Hepatocyte (in vitro differentiated cells): ENCODE measurements at regions not wholly inside any gene's neighbourhood (a gene's known extent, or its start where the extent isn't known, plus 50 kb on each side); places are given as distances from the start of the nearest gene placed in this dataset.

Experiments
- DNase-seq: peaks from one replicate; pipeline ENCODE4 v3.0.0-alpha.2; 2016; ENCODE audit warnings: low spot score
- H2AFZ ChIP-seq: fragments of 200-600 bp; sonication (generic); 2 replicates; pipeline ENCODE4 v1.6.0; 2016; ENCODE audit warnings: antibody characterized with exemption, mild to moderate bottlenecking
- H3K27ac ChIP-seq: fragments of 200-600 bp; sonication (generic); 2 replicates; pipeline ENCODE4 v1.5.1; 2016; ENCODE audit warnings: mild to moderate bottlenecking
- H3K27me3 ChIP-seq: fragments of 200-600 bp; sonication (generic); 2 replicates; pipeline ENCODE4 v1.6.1; 2016
- H3K36me3 ChIP-seq: fragments of 200-600 bp; sonication (generic); replicated peaks from 2 replicates; pipeline ENCODE4 v1.5.1; 2016; ENCODE audit warnings: low read depth; ENCODE audit not compliant: insufficient read depth
- H3K4me1 ChIP-seq: fragments of 200-600 bp; sonication (generic); 2 replicates; pipeline ENCODE4 v1.5.1; 2016; ENCODE audit warnings: mild to moderate bottlenecking, moderate library complexity; ENCODE audit not compliant: insufficient read depth
- H3K4me2 ChIP-seq: fragments of 200-600 bp; sonication (generic); 2 replicates; pipeline ENCODE4 v1.6.0; 2016
- H3K4me3 ChIP-seq: fragments of 200-600 bp; sonication (generic); 2 replicates; pipeline ENCODE4 v1.5.1; 2016; ENCODE audit warnings: mild to moderate bottlenecking
- H3K79me2 ChIP-seq: fragments of 200-600 bp; sonication (generic); 2 replicates; pipeline ENCODE4 v1.6.0; 2017; ENCODE audit warnings: mild to moderate bottlenecking
- H3K9me2 ChIP-seq: fragments of 200-600 bp; sonication (generic); replicated peaks from 2 replicates; pipeline ENCODE4 v1.6.0; 2017; ENCODE audit warnings: mild to moderate bottlenecking; ENCODE audit not compliant: insufficient read depth
- H3K9me3 ChIP-seq: fragments of 200-600 bp; sonication (generic); 2 replicates; pipeline ENCODE4 v1.5.1; 2016; ENCODE audit warnings: low read depth, mild to moderate bottlenecking
- H4K20me1 ChIP-seq: fragments of 200-600 bp; sonication (generic); 2 replicates; pipeline ENCODE4 v1.6.0; 2016; ENCODE audit warnings: mild to moderate bottlenecking; ENCODE audit not compliant: insufficient read depth, poor library complexity, severe bottlenecking
- CTCF ChIP-seq: fragments of 200-600 bp; sonication (generic); IDR thresholded peaks from 2 replicates; pipeline ENCODE4 v1.5.1; 2016; ENCODE audit warnings: antibody characterized with exemption, mild to moderate bottlenecking; ENCODE audit not compliant: poor library complexity
- EZH2 ChIP-seq: fragments of 200-600 bp; sonication (generic); IDR thresholded peaks from 2 replicates; pipeline ENCODE4 v1.6.1; 2016; ENCODE audit warnings: antibody characterized with exemption, mild to moderate bottlenecking, borderline replicate concordance
- EZH2phosphoT487 ChIP-seq: fragments of 200-600 bp; sonication (generic); IDR thresholded peaks from one replicate; pipeline ENCODE4 v1.6.1; 2018; ENCODE audit warnings: antibody characterized with exemption, mild to moderate bottlenecking, low read depth, moderate library complexity; ENCODE audit not compliant: unreplicated experiment, severe bottlenecking
- WGBS: methylation state at CpG from one replicate; pipeline ENCODE4 v1.1.6; 2016; ENCODE audit warnings: low lambda C conversion rate; ENCODE audit errors: missing lambda C conversion rate; 5-methylcytosine and 5-hydroxymethylcytosine counted together

GRCh38 chr5:4362411-4362810, 766.8 kb downstream of the IRX1 start:
- WGBS, result 64% methylated on average over 2 of the region's 2 CpGs
- Histone ChIP-seq H3K4me1 (no peaks in the 10 kb centered on the region), H3K4me2 (no peak overlapping the region), H3K36me3 (no peaks in the 10 kb centered on the region), H3K4me3 (no peak overlapping the region), H2AFZ (no peak overlapping the region), H3K79me2 (no peaks in the 10 kb centered on the region), H3K27me3 (no peaks in the 10 kb centered on the region), H3K27ac (no peak overlapping the region), H3K9me3 (no peaks in the 10 kb centered on the region), H3K9me2 (no peaks in the 10 kb centered on the region), H4K20me1 (no peaks in the 10 kb centered on the region)
- TF ChIP-seq EZH2phosphoT487, result no peak
- TF ChIP-seq CTCF, result no peak
- TF ChIP-seq EZH2, result no peak
- DNase-seq, result no peak

GRCh38 chr5:4363045-4363444, 767.4 kb downstream of the IRX1 start:
- Histone ChIP-seq H3K27ac (no peak overlapping the region), H3K36me3 (no peaks in the 10 kb centered on the region), H3K4me1 (no peaks in the 10 kb centered on the region), H3K79me2 (no peaks in the 10 kb centered on the region), H3K27me3 (no peaks in the 10 kb centered on the region), H2AFZ (no peak overlapping the region), H4K20me1 (no peaks in the 10 kb centered on the region), H3K4me3 (no peak overlapping the region), H3K9me3 (no peaks in the 10 kb centered on the region), H3K9me2 (no peaks in the 10 kb centered on the region), H3K4me2 (no peak overlapping the region)
- WGBS, result 0% methylated on average over 1 of the region's 2 CpGs
- DNase-seq, result no peak
- TF ChIP-seq EZH2, result no peak
- TF ChIP-seq CTCF, result no peak
- TF ChIP-seq EZH2phosphoT487, result no peak

DNA sequence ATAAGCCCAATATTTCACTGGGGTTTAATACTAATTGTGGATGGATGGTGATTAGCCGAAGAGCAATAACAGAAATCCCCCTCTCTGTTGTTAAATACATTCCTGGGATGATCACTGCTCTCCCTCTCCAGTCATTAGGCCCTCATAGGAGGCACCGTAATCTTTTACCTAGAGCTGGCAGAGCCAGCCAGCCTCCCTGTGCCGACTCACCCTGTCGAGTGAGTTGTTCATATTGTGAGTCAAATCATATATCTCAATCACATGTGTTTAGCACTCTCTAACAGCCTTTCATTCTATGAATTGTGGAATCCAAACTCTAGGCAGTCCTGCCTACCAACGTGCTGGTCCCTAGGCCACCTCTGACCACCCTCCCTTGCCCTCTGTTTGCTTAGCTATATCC, 771.0 kb downstream of the IRX1 start:
- Histone ChIP-seq H3K4me2 (no peak overlapping the region), H3K4me1 (no peaks in the 10 kb centered on the region), H3K9me2 (no peaks in the 10 kb centered on the region), H3K36me3 (no peaks in the 10 kb centered on the region), H3K27me3 (no peaks in the 10 kb centered on the region), H3K9me3 (no peaks in the 10 kb centered on the region), H3K4me3 (no peak overlapping the region), H3K27ac (no peak overlapping the region), H4K20me1 (no peaks in the 10 kb centered on the region), H3K79me2 (no peaks in the 10 kb centered on the region), H2AFZ (no peak overlapping the region)
- 86% methylated on average over 5 of the region's 5 CpGs for WGBS
- TF ChIP-seq CTCF (no peak), EZH2phosphoT487 (no peak), EZH2 (no peak)
- DNase-seq, result no peak

DNA sequence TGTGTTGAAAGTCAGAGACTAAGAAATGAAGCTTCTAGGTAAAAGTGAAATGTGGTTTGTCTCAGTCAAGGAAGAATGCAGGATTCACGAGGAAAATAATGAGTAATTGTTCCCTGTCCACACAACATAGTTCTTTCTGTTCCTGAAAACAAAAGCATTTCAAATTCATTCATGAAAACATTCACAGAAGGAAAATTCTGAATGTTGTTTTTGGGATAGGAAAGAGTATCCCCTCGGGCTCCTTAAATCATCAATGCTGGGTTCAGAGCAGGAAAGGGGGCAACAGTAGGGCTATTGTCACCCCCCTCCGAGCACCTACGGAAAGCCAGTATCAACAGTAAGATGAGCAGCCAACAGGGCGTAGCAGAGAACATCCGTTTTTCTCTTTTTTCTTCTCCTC, 769.9 kb upstream of the ADAMTS16 start:
- Histone ChIP-seq H3K9me3 (no peaks in the 10 kb centered on the region), H3K27ac (no peak overlapping the region), H3K27me3 (no peaks in the 10 kb centered on the region), H2AFZ (no peak overlapping the region), H3K4me1 (no peaks in the 10 kb centered on the region), H3K79me2 (no peaks in the 10 kb centered on the region), H3K4me2 (no peak overlapping the region), H3K4me3 (no peak overlapping the region), H4K20me1 (no peaks in the 10 kb centered on the region), H3K9me2 (no peaks in the 10 kb centered on the region), H3K36me3 (no peaks in the 10 kb centered on the region)
- TF ChIP-seq CTCF (no peak), EZH2phosphoT487 (no peak), EZH2 (no peak)
- no peak for DNase-seq
- 76% methylated on average over 6 of the region's 6 CpGs for WGBS
